AG04450 (cell line): ENCODE measurements at regions not wholly inside any gene's neighbourhood (a gene's known extent, or its start where the extent isn't known, plus 50 kb on each side); places are given as distances from the start of the nearest gene placed in this dataset.

ENCODE experiments used
- CTCF ChIA-PET: fragments of 300-600, 350-600 bp; formaldehyde crosslinking; extraction: SDS; loops from one replicate; lab custom pipeline; 2022; ENCODE audit warnings: antibody characterized with exemption, inconsistent platforms; lab: Charles Lee
- POLR2A ChIA-PET: fragments of 350-600 bp; formaldehyde crosslinking; extraction: SDS; loops from one replicate; lab custom pipeline; 2021; ENCODE audit warnings: antibody characterized with exemption, inconsistent platforms; lab: Yijun Ruan, JAX
- DNase-seq: peaks from one replicate; pipeline ENCODE4 v3.0.0-alpha.2; 2011; ENCODE audit warnings: low read depth, low spot score
- H3K27ac ChIP-seq: one replicate; pipeline ENCODE4 v1.5.1; 2012; ENCODE audit warnings: low read depth, low read length, control low read depth
- H3K27me3 ChIP-seq: one replicate; pipeline ENCODE4 v1.6.0; 2012; ENCODE audit warnings: low read length; ENCODE audit not compliant: control insufficient read depth, insufficient read depth
- H3K4me3 ChIP-seq: 2 replicates; pipeline ENCODE4 v1.5.1; 2011; ENCODE audit warnings: mild to moderate bottlenecking, low read depth, low read length, control low read depth
- H3K9me3 ChIP-seq: 2 replicates; pipeline ENCODE4 v1.5.1; 2012; ENCODE audit warnings: low read length; ENCODE audit not compliant: control insufficient read depth, insufficient read depth
- TF ChIP-seq, protein P1 (sequence below): IDR thresholded peaks from 2 replicates; pipeline ENCODE4 v1.5.1; 2011; ENCODE audit warnings: low read depth, low read length, control low read depth, inconsistent platforms

DNA sequence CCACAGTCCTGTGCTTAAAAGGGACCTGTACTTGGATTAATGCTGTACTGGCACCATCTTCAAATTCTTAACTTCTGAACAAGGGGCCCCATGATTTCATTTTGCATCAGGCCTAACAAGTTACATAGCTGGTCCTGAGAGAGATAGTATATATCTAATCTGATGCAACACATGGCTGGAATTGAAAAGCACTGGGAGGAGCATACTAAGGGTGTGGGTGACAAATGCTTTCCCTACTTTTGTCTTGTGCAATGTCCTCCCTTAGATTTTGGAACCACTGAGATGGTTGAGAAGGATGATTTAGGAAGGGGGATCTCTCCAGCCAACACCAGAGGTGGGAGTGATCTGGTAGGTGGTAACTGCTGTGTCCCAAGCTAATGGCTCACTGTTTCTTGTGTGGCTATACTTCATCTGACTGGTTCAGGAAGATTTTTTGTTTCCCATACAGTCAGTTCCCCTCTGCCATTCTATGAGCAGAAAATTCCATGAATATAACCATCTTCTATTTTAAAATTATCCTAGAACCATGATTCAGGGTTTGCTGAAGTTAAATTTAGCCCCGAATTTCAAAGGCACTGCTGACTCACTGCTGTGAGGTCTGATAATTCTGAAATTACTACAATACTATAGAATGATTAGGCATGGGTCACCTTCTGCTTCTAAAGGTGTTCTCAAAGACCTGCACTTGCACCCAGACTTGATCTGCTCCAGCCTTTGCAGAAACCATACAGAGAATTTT is 108.3 kb upstream of the NCKAP5 start:
- POLR2A ChIA-PET, result interaction anchor here (1.0 kb wide), 1 partner anchor 79 kb away, joined by 5 read pairs; no protein-coding TSS in a partner anchor
- Histone ChIP-seq H3K27me3 (no peaks in the 10 kb centered on the region), H3K4me3 (no peak overlapping the region), H3K9me3 (no peaks in the 10 kb centered on the region), H3K27ac (peak overlapping the region; percentile 71)
- DNase-seq, result peak; percentile 46
- CTCF ChIA-PET, result no interaction called here
- TF ChIP-seq, protein P1, sequence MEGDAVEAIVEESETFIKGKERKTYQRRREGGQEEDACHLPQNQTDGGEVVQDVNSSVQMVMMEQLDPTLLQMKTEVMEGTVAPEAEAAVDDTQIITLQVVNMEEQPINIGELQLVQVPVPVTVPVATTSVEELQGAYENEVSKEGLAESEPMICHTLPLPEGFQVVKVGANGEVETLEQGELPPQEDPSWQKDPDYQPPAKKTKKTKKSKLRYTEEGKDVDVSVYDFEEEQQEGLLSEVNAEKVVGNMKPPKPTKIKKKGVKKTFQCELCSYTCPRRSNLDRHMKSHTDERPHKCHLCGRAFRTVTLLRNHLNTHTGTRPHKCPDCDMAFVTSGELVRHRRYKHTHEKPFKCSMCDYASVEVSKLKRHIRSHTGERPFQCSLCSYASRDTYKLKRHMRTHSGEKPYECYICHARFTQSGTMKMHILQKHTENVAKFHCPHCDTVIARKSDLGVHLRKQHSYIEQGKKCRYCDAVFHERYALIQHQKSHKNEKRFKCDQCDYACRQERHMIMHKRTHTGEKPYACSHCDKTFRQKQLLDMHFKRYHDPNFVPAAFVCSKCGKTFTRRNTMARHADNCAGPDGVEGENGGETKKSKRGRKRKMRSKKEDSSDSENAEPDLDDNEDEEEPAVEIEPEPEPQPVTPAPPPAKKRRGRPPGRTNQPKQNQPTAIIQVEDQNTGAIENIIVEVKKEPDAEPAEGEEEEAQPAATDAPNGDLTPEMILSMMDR, result no peak

DNA sequence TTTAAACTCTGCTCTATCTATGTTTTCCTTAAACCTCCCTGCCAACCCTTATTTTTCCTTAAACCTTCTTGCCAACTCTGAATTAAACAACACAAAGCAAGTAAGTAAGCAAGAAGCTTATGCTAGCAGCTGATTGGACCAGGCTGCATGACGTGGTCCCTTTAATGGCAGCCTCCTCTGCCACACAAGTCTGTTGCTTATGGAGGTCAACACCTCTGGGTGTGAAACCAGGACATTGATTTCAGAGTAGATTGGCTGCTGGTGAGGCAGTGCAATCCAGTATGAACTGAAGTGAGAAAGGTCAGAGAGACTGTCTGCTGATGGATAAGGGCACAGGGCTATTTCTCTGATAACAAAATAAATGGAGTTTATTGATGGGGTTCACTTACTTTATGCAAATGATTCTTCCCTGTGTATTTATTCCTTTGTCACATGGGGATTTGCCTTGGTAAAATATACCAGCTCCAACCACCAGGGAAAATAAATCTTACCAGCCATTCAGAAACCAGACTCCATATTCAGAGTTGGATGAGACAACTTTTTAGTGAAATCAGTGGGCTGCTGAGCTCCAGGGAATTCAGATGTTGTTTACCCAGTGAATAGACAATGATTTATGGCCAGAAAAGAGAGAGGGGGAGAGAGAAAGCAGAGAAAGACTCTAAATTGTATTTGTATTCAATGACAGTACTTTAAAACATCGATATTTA is 112.2 kb upstream of the NCKAP5 start:
- no peak overlapping the region for H3K4me3 ChIP-seq
- ChIA-PET CTCF (no interaction called here), POLR2A (no interaction called here)
- H3K27me3 ChIP-seq, result no peaks in the 10 kb centered on the region
- H3K9me3 ChIP-seq, result no peaks in the 10 kb centered on the region
- TF ChIP-seq, protein P1, result peak; percentile 27; the same call in 1 of the 2 replicates
- H3K27ac ChIP-seq, result no peak overlapping the region
- no peak for DNase-seq

DNA sequence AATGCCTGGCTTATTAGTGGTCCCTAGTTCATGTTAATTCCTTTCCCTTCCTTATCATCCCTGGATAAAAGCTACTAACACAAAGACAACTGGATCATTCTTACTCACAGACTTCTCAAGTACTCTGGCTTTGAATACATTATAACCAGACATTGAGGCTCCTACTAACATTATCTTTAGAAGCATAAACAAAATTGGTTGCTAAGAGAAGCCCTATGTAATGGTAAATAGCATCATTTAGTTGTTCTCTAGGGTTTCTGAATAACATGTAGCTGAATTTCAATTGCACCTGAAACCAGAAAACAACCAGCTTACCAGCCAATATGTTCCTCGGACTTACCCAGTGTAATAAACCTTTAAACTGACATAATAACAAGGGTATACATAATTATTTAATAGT is 114.1 kb upstream of the NCKAP5 start:
- POLR2A ChIA-PET, result no interaction called here
- Histone ChIP-seq H3K4me3 (no peak overlapping the region), H3K27ac (no peak overlapping the region), H3K9me3 (no peaks in the 10 kb centered on the region), H3K27me3 (no peaks in the 10 kb centered on the region)
- CTCF ChIA-PET, result no interaction called here
- TF ChIP-seq, protein P1, result no peak
- DNase-seq, result no peak

DNA sequence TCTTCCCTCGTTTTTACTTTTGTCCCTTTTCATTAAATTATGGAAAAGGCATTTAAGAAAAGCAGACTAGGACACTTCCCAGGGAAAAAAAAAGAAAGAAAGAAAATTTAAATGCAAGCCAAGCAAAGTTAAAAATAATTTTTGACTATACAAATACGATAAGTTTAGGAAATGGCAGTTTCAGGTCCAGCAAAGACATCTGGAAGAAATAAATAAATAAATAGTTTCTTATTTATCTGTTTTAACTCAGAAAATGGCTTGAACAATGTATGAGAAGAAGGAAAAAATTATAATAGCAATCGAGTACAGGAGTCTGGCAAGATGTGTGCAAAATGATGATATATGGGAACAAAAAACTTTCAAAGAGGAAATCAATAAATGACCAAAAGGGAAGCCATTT is 114.6 kb upstream of the NCKAP5 start:
- CTCF ChIA-PET, result no interaction called here

More for the DNA sequence above, 114.6 kb upstream of the NCKAP5 start:
- Histone ChIP-seq H3K27me3 (no peaks in the 10 kb centered on the region), H3K9me3 (no peaks in the 10 kb centered on the region), H3K4me3 (no peak overlapping the region), H3K27ac (no peak overlapping the region)
- no peak for DNase-seq
- TF ChIP-seq, protein P1, result no peak
- POLR2A ChIA-PET, result no interaction called here
